GM18861 (cell line): ENCODE measurements at regions not wholly inside any gene's neighbourhood (a gene's known extent, or its start where the extent isn't known, plus 50 kb on each side); places are given as distances from the start of the nearest gene placed in this dataset.

Experiments
- ATAC-seq: cut with Tn5 transposase; IDR thresholded peaks from one replicate; pipeline ENCODE4 v1.9.1; 2021; ENCODE audit not compliant: unreplicated experiment

DNA sequence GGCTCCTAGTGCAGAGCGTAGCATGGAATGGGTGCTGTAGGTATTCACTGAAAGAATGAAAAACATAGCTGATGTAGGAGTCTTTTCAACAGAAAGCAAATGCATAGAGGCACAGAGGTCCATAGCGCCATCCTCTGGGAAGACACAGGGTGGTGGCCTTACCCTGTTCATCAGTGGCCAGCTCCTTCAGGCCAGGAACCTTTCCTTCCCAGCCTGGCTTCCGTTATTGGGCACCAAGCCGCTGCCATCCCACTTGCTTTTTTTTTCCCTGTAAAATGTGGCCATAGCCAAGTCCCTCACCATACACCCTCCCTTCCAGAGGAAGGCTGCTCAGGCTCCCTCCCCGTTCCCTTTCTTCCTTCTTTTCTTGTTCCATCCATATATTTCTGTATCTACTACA lies 118.1 kb downstream of the ZNF621 start:
- ATAC-seq = no peak

DNA sequence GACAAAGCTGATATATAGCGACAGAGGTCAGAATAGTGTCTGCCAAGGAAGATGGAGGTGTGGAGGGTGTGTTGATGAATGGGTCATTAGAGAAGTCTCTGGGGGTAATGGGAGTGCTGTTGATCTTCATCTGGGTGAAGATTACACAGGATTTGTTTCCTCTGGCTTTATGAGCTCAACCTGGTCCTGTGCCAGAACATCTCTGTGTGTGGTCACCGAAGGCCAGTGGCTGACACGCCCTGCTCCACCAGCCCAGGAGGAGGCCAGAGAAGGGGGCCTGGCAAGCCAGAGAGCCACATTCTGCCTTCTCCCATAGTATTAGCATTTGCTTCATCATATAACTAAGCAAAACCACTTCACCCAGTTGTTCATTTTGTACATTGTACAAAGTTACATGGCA lies 121.1 kb downstream of the ZNF621 start:
- no peak for ATAC-seq

DNA sequence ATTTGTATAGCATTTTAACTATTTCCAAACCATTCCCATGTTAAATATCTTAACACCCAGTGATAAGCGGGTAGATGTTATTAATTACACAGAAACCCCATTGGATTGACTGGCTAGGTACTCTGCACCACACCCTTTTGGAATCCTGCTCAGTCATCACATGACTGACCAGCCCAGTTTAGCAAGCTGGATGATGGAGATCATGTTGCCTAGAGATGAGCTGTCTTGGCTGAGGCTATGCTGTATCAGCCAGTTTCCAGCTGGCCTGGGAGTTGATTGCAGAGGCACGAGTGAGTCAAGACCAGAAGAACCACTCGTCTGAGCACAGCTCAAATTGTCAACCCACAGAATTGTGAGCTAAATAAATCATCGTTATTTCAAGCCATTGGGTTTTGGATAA lies 124.6 kb downstream of the ZNF621 start:
- ATAC-seq = no peak

DNA sequence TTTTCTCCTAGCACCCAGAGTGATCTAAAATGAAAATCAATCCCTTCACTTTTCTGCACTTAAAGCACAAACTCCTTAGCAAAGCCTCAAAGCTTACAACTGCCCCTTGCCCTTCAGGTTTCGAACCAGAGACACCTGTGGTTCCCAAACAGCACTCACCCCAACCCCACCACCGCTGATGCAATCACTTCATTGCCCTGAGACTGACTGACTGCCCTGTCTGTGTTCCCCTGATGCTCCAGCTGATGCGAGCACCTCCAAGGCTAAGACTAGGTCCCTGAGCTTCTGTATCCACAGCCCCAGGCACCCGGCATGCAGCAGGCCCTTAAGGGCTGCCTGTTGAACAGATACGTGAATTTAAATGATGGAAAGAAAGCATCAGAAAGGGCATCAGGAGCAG lies 127.3 kb downstream of the ZNF621 start:
- no peak for ATAC-seq

DNA sequence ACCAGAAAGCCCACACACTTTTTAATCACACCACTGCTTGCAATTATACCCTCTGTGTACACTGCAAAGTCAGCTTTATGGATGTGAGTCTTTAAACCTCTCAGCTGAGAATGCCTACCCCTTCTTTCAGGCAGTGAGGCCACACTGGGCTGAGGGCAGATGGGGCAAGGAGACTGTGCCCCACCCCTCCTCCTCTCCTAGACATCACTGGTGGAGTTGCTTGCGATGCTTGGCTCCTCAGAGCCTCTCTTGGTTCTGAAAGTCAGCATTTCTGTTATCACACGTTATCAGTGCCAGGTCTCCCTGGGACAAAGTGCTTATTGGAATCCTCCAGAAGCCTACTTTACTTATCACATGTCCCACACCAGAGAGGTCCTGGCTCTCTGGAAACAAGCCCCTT lies 128.2 kb downstream of the ZNF621 start:
- ATAC-seq = no peak

DNA sequence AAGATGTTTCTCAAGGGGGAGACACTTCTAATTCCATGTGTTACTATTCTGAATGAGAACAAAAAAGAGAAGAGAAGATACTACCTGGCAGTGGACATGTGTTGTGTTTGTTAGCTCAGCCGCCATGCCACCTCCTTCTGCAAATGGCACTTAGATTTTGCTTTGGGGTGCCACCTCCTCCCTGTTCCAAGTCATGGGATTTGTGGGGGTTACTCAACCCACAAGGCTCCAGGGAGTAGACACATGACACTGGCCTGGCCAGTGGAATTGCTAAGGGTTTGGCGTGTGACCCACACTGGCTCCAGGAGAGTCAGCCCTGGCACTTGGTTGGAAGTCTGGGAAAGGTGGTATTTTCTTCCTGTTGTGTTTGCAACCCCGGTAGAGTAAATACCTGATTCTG lies 129.1 kb downstream of the ZNF621 start:
- no peak for ATAC-seq

DNA sequence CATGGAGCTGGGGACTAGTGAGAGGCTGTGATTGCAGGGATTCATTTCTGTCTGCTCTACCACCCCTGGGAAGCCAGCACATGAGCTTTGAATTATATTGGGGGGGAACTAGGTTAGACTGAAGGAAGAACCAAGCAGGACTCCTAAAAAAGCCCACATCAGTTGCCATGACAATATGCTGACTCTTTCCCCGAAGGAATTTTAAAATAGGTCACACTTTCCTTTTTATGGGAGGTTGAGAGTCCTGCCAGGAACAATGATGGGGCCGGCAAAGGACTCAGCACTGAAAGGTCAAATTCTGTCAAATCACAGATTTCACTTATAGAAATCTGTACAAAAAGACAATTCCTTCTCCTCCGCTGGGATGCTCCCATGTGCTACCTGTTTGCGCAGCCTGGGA lies 130.8 kb downstream of the ZNF621 start:
- ATAC-seq = no peak

DNA sequence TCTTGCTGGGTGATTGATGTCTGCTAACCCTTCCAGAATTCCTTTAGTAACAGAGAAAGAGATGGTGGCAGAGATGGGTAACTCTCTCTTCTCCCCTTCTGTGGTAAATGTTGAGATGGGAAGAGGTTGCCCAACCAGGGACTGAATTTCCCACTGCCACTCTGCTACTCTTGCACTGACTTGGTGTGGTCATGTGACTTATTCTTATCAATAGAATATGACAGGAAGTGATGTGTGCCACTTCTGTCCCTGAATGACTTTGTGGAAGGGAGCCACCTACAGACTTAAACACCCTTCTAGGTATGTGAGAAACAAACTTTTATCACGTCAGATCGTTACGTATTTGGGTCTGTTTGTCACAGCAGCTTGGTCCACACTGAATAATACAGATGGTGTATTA lies 132.9 kb downstream of the ZNF621 start:
- no peak for ATAC-seq

DNA sequence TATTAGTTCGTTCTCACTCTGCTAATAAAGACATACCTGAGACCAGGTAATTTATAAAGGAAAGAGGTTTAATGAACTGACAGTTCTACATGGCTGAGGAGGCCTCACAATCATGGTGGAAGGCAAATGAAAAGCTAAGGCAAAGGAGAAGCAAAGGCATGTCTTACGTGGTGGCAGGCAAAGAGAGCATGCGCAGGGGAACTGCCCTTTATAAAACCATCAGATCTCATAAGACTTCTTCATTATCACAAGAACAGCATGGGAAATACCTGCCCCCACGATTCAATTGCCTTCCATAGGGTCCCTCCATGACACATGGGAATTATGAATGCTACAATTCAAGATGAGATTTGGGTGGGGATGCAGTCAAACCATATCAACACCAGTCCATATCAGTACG lies 133.5 kb downstream of the ZNF621 start:
- ATAC-seq = no peak

DNA sequence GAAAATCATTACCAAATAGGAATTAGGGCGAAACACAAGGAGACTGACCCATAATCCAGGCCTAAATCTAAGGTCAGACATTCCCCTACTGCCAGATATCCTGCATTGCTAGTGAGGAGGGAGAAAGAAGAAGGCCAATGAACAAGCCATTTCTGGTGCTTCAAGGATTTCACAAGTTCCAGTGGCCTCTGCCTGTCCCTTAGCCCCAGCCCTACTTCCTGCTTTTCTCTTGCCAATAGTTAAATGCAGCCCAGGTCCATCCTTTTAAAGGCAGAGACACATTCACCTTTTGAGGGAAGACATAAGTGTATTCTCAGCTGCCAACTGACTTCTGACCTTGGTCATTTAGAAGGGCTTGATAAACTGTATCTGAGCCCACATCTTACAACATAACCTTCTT lies 135.8 kb downstream of the ZNF621 start:
- ATAC-seq = no peak

DNA sequence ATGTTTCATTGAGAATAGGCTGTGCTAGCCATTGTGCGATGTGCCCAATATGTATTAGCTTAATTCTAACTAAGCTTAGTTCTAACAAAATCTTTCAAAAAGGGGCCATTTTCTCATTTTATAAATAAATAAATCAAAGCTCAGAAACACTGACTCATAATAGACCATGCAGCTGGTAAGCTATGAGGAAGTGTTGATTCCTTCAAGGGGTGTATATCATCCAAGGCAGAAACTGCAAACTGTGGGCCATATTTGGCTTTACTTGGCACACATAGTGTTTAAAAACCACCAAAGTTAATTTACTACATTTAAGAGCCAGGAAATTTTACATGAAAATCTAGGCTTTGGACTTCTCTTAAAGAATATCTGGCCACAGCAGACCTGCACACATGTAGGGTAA lies 136.5 kb downstream of the ZNF621 start:
- ATAC-seq = no peak

DNA sequence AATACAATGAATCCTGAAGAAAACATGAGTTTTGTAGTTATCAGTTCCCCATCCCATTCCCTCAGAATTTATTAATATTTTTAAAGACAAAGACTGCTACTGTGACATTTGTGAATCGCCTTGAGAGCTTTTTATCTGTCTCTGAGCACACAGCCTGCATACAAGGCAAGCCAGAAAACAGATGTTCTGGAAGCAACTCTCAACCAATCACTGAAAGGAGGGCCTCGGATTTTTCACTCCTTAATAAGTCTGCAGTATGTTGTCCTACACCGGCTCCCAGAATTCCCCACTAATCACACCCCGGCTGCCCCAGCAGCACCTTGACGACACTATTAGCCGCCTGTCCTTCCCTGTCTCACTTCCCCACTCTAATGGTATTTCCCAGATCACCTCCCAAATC lies 138.5 kb downstream of the ZNF621 start:
- no peak for ATAC-seq

DNA sequence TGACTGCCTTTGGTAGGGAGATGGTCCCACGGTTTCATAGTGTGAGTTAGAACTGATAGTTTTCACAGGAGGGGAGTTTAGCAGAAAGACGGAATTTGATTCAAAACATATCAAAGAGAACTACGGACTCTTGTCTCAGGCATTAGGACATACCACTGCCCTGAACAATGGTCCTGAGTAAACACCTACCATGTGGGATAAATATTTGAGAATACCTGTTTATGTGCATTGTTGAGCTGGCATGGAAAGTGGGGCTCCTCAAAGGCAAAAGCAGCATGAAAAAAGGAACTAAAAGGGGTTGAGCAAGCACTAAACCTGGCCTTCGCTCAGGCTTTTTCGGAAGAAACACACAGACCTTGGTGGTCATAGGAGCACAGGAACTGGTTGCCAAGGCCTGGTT lies 144.4 kb downstream of the ZNF621 start:
- no peak for ATAC-seq

DNA sequence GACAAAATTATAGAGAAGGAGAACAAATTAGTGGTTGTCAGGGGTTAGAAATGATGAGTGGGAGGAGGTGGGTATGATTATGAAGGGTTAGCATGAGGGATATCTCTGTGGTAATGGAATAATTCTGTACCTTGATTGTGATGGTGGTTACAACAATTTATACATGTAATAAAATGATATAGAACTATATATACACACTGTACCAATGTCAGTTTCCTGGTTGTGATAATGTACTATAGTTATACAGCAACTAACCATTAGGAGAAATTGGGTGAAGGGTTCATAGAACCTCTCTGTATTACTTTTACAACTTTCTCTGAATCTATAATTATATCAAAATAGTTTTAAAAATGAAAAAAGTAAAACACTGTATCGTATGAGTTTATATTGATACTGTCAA lies 148.1 kb downstream of the ZNF621 start:
- no peak for ATAC-seq

DNA sequence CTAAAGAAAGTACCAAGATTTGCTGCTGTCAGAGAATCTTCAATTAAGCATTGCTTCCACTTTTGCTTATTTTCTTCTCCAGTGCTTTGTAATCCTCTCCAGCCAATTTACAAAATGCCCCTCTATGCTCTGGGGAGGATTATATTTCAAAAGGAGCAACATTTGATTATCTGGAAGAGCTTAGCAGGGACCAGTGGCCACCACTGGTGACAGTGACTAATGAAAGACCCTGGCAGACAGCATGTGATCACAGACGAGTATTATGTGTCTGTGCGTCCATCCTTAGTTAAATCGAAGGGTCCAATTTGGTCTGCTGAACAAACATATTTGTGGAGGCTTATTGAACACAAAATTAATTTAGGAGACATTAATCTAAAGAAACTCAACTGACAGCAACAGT lies 152.6 kb downstream of the ZNF621 start:
- no peak for ATAC-seq

DNA sequence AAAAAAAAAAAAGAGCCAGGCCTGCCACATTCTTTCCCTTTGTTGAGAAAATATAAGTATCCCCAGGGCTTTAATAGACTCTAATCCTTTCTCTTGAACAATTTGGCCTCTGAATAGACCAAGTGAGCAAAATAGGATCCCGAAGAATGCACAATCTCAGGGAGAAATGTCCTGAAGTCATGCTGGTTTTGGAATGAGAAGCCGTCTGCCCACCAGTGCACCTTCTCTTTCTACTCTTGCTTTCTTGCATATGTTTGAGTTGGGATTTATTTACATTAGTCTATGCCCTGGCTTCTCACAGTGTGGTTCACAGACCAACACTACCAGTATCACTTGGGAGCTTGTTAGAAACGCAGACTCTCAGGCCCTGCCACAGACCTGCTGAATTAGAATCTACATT lies 153.0 kb downstream of the ZNF621 start:
- ATAC-seq = no peak

DNA sequence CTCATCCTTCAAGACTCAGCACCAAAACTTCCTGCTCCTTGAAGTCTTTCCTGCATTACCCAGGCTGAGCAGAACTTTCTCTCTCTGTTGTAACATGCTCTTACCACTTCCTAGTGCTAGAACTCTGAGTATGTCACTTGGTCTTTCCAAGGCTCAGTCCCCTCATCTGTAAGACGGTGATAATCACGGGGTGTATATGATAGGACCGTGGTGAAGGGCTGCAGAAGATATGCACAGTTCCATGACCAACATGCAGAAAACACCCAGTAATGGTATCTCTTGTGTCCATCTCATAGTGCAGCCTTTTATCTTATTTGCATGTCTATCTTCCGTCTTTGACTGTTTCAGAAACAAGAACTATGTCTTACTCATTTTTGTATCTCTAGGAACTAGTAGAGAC lies 154.5 kb downstream of the ZNF621 start:
- no peak for ATAC-seq

DNA sequence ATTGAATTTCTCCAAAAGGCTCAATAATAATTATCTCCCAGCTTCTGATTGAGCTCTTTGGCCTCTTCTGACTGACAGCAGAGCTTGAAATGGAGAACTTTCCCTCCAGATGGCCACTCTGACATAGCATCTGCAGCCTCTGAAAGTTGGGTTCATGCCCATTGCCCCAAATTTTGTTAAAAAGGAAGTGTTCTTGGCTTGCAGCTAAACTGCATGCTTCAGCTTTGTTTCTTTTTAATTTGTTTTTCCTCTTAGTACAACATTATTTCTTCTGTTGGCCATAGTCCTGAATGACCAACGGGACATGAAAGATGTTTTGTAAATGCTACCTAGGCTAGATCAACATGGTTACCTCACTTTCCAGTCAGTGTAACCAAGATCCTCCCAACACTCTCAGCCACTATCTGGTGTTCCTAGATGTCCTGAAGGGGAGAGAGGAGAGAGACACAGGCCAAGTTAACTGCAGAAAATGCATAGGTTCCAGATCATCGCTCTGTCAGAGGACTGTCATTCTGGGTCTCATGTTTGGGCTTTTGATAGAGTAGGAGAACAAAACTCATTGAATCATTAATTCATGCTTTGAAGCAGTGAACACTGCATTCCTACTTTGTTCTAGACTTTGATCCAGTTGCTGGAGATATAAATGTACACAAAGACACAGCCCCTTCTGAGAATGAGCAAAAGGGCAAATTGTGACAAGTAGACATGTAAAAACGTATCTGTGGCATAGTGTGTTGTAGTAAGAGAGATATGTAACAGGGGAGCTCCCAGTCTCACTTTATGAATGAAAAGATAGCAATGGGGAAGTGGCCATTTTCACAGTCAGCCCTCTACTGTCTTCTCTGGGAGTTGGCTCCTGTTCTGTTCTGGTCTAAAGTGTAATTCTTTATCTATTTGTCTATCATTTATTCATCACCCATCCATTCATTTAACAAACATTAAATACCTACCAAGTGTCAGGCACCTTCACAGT lies 156.2 kb downstream of the ZNF621 start:
- ATAC-seq = no peak

DNA sequence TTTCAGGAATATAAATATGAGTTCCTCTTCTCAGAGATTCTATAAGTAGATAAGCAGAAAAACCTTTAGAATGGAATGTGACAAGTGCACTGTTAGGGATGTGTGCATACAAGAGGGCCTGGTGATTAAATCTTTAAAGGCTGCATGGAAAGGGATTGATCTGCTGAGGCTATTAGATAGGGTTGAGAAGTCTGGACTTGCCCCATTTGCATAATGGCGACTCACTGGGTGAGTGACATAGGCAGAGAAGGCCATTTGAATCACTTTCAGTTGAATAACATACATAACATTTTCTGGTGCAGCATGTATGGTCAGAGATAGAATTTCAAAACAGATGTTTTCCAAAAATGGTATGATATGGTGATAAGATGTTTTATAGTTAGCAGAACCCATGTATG lies 156.9 kb downstream of the ZNF621 start:
- ATAC-seq = no peak

DNA sequence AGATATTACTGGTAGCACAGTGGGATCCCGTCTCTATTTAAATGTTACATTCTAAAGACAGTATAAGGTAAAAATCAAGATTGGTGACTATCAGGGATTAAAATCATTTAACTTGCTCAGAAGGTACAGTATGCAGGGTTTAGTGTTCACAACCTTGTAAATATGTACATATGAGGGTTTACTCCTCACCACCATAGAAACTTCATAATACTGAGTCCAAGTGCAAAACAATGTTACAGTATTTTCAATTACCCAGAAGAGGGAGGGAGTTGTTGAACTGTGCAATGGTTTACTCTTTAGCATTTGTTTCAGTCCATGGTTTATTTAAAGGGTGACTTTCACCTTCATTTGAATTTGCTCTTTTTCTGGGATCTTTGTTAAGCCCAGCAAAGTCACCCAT lies 165.1 kb downstream of the ZNF621 start:
- ATAC-seq = no peak

DNA sequence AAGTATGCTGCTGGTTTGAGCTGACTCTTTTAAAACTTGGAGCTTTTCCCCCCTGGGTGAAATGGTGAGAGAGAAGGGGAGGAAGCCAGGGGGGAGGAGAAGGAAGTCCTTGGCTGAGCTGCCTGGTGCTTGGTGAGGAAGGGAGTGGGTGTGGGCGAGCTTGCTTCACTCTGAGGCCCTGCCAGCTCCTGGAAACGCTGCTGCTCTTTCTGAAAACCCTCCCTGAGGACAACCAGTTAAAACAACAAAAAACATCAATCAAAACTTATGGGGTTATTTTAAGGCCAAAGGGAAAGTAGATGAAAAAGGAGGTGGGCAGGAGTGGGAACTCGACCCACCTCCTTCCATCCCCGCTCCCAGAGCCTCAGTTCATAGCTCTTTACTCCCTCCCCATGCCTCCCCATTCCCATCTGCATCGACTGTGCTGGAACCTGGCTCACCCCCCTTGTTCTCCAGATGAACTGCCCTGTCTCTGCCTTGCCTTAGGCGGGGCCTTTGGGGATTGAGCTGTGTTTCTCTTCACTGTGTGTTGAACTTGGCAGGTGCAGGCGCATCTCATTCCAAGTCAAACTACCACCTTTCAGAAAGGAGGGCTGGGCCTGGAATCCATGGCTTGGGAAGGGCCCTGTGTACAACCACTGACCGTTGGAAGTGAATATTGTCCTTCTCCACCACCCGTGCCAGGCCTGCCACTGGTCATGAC lies 166.1 kb downstream of the ZNF621 start:
- ATAC-seq = no peak

DNA sequence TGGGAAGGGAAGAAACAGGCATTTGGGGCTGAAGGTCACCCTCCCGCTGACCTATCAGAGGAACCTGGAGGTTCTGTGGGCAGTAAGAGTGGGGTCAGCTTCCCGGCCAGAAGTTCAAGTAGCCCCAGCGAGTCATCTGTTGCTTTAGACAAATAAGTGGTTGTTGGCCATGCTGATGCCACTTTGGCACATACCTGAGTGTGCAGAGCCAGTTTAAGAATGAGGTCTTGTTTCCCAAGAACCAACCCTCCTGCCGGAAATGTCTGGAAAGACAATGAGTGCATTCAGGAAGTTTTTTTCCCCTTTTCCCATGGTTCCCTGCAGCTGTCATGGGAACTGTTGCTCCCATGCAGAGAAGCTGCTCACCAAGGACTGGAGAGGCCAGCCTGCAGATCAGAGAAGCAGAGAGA lies 166.7 kb downstream of the ZNF621 start:
- ATAC-seq = no peak
